ENCODE measurements at regions not wholly inside any gene's neighbourhood (a gene's known extent, or its start where the extent isn't known, plus 50 kb on each side); places are given as distances from the start of the nearest gene placed in this dataset.

DNA sequence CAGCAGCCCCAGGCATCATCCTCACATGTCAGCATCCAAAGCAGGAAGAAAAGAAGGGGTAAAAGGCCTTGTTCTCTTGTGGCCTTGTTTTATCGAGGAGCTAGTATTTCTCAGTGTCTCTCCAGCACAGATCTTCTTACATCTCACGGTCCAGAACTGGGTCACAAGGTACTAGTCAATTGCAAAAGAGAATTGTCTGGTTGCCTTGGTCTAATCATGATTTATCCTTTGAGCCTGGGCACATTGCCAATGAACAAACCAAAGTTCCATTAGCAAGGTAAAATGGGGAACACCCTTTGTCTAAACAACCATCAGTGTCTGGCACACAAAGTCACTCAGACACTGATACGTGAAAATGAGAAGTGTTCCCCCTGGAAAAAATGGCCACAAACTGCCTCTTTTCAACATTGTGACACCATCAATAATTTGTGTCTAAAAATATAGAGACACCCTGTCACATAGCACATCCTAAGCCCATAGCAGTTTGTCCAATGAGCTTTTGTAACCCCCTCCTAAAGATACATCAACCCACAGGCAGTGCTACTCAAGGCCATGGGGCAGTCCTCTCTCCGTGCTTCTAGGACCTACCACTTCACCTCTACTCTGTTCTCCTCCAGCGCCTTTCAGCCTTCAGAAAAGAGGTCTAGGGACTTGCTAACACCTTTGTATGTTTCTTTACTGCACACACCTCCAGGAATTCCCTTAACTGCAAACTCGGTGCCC lies 534.4 kb downstream of the MID1IP1 start:
- DNase-seq (ENCODE audit: low spot score), result no peak

DNA sequence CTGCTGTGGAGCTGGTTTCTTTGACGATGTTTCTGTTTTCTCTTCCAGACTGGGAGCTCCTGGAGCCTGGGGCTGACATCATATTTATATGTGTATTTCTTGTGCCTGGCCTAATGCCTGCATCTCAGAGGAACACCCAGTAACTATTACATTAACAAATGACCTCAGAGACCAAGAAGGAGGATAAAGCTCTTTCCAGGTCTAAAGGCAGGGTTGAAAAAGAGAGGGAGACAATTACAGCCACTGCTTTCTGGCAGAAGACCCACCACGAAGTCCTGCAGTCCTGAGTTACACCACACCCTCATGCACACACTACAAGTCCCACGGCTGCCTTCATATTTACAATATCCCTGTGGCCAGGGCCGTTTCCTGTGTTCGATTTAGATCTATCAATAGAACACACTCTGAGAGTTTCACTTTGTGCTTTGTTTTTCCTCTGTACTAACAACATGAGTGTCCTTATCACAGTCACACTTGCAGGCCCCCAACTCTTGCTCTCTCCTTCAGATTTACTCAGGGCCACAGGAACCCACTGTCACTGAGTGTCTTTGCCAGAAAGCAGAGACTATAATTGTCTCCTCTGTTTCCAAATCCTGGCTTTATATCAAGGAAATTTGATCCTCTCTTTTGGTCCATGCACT lies 535.5 kb downstream of the MID1IP1 start:
- DNase-seq (ENCODE audit: low spot score), result no peak

DNA sequence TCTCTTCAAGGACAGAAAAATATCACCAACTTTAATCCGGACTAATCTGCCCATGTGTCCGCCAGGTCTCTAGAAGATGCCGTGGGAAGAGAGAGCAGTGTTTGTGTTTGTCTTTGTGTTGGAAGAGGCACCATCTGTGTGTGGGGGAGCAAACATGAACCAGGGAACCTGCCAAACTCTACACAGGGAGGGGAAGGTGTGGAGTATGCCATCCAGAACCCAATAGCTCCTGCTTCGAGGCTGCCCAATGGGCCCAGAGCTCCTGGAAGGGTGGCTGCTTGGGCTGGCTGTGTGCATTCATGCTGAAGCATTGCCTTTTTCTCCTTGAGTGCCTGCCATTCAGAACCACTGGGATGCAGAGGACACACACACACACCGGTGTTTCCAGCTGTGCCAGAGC lies 536.2 kb downstream of the MID1IP1 start:
- peak; percentile 30 for DNase-seq (ENCODE audit: low spot score)

DNA sequence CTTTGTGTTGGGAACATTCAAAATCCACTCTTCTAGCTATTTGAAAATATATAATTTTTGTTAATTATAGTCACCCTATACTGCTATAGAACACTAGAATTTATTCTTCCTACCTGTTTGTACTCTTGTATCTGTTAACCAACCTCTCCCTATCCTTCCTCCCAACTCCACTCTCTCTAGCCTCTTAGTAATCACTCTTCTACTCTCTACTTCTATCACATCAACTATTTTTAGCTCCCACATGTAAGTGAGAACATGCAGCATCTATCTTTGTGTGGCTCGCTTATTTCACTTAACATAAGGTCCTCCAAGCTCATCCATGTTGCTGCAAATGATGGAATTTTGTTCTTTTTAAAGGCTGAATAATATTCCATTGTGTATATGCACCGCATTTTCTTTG lies 537.3 kb downstream of the MID1IP1 start:
- no peak for DNase-seq (ENCODE audit: low spot score)

DNA sequence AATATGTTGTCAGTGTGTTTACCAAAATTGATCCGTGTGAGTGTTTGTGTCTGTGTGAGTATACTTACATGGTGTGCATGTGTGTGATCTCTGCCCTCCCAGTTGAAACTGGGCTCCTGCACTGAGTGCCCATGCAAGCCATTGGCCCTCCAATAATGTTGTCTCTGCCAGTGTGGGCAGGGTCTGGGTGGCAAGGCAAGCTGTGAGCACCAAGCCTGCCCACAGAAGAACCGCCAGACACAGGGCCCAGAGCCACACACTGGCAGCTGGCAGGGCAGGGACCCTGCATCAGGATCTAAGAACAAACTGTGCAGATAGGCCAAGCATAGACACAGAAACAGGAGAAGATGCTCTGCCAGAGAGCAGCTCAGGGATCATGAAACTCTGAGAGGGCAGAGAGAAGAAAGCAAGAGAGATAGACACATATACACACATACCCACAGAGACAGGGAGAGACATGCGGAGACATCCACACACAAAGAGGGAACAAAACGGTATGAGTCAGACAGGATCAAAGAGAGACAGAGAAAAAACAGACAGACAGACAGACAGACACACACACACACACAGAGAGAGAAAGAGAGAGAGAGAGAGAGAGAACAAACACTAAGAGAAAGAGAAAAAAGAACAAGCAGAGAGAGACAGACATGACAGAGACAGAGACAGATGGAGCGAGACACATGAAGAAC lies 555.0 kb downstream of the MID1IP1 start:
- no peak for DNase-seq (ENCODE audit: low spot score)

DNA sequence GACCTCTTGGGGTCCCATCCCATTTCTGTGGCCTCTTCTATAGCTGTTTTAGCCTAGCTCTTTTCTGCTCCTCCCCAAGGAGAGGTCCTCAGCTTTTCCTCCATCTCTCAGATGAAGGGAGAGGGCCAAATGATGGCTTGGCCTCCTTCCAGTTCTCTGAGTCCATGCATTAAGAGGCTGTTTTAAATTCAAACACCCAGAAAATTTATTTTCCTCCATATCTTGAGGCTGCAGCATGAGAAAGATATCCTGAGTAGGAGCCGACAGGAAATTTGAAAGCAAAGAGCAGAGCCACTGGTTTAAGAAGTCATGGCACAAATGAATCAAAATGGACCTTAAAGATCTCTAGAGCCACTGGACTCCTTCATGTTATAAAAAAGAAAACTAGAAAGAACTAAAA lies 558.8 kb downstream of the MID1IP1 start:
- no peak for DNase-seq (ENCODE audit: low spot score)

DNA sequence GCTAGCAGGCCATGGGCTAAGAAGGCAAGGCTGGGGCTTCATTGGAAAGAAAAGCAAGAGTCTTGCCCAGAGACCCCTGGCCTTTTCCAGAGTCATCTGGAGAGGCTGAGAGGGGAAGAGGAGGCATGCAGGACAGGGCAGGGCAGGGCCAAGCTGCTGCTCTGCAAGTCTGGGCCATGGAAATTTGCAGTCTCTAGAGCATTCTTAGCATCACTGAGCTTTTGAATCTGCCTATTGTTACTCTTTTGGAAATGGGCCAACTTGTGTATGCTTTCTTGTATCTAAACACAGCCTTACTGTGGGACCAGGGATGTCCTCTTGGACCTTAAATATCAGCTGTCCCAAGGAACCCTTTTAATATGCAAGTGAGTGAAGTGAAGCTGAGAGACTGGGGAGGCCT lies 560.5 kb downstream of the MID1IP1 start:
- no peak for DNase-seq (ENCODE audit: low spot score)

DNA sequence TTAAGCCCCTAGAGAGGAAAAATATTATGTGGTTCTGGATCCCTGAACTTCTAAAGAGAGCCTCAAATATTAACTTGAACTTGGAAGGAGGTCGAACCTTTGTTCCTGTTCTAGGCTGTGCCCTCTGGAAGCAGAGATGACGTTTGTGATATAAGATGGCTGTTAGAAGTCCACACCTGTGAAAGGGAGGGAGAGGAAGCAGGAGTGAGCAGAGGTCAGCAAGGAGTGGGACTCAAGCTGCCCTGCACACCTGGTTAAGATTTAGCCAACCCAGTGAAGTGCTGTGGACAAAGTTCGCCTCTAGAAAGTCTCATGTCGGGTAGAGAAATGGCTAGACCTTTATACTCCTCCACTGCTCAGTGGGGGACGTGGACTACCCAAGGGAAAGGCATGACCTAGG lies 566.2 kb downstream of the MID1IP1 start:
- no peak for DNase-seq (ENCODE audit: low spot score)

DNA sequence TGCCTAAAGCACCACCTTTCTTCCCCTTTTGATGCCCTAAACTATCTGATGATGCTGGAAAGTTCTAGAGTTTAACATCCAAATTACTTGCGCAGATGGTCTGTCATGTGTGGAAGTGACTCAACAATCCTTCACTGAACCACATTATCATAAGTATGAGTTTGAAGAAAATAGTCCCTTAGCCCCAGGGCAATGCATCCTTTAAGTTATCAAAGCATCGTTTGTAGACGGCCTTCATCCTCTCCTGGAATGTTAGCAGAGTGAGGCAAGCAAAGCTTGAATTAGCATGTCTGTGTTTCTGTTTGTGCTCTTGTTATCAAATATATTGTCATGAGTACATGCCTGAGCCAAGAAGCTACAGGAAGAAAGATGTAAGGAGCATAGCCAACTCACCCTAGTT lies 570.9 kb downstream of the MID1IP1 start:
- no peak for DNase-seq (ENCODE audit: low spot score)

DNA sequence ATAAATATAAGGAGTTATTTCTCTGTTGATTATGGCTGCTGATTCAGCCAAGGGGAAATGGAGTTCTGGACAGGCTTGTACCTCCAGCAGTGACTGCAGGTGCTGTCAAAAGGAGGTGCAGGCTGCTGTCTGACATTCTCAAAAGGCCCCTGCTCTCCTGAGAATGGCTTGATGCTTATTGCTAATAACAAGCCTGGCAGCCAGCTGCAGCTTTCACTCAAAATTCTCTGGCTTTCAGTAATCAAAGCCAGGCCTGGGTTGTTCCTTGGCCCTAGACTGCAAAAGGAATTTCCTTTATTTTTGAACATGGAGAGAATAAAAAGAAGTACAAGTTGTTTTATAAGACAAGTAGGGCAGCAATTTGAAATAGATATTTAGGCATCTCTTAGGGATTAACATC lies 575.9 kb downstream of the MID1IP1 start:
- DNase-seq (ENCODE audit: low spot score), result no peak

DNA sequence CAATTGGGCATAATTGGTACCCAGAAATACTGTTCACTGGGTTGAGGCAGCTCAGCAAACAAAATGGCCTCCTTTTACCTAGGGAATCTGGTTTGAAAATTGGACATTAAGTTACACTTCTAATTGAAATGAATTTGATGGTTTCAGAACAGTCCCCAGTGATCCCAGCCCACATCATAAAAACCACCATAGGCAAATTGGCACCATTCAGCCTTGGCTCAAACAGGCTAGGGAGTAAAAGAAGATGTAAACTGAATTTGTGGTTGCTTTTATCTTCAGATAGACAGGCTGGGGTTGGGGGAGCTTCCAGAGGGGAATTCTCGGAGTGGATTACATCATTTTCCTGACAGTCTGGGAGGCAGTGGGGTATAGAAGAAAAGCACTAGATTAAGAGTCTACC lies 576.5 kb downstream of the MID1IP1 start:
- no peak for DNase-seq (ENCODE audit: low spot score)

DNA sequence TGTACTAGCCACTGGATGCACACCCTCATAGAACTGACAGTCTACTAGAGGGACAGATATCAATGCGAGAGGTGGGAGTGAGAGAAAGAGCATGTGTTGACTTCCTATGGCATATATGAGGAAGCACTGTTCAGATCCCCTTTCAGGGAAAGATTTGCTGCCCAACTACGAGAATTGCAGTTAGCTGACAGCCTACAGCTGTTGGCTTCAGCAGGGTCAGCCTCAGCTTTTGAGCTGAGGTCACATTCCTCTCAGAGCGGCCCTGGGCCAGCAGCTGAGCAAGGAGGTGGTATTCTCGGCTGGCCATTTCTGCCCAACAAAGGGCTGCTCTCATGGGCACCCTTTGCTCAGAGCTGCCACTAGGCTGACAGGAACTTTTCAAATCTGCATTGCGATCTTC lies 580.2 kb downstream of the MID1IP1 start:
- DNase-seq (ENCODE audit: low spot score), result no peak

DNA sequence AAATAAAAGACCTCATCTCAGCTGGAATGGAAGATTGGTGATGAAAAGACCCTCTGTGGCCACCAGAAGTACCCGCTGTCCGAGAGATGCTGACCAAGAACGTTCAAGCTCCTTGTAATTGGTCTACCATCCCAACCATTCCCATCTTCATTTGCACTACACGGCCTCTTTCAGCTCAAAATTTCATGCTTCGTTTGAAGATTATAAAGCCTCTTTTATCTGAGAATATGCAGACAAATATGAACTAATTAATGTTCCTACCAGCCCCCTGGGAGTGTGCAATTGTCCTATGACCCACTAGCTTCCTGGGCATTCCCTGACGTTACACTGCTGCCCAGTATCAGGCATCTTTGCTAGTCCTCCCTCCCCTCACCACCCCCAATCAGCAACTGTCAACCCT lies 583.7 kb downstream of the MID1IP1 start:
- DNase-seq (ENCODE audit: low spot score), result no peak

DNA sequence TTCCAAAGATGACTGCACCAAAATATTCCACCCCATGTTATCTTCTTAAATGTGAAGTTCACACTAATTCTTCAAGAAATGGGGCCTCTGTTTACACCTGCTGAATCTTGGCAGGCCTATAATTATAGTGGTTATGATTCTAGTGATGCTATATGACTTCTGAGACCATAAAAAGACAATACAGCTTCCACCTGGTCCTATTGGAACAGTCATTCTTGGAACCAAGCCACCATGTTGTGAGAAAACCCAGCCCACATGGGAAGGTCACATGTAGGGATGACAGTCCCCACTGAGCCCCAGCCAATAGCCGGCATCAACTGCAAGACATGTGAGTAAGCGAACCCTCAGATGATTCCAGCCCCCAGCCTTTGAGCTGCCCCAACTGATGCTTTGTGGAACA lies 587.5 kb downstream of the MID1IP1 start:
- no peak for DNase-seq (ENCODE audit: low spot score)

DNA sequence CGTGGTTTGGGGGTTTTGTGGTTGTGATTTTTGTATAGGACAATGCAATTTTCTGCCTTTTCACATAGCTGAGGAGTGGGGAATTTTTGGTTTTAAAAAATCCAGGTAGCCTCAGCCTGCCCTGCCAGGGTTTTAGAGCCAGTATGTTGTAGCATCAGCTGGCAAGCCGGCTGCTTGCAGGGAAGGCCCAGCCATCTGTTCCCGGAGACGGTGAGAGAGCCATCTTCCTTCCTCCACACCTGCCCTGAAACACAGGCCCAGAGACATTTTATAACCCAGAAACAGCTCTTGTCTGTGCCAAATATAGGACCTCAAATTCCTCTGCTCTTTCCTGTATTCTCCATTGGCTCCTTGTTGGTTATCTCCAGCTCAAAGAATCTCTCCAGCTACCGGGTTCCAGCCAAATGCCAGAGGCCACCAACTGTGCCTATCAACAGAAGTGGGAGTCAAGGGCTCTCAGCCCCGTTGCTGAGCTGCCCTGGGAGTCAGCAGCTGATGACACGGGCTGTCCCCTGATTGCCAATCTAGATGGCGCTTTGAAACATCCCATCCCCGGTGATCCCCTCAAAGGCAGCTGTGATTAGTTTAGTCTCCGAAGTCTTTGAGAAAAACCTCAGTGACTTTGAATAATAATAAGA lies 595.2 kb downstream of the MID1IP1 start:
- no peak for DNase-seq (ENCODE audit: low spot score)

DNA sequence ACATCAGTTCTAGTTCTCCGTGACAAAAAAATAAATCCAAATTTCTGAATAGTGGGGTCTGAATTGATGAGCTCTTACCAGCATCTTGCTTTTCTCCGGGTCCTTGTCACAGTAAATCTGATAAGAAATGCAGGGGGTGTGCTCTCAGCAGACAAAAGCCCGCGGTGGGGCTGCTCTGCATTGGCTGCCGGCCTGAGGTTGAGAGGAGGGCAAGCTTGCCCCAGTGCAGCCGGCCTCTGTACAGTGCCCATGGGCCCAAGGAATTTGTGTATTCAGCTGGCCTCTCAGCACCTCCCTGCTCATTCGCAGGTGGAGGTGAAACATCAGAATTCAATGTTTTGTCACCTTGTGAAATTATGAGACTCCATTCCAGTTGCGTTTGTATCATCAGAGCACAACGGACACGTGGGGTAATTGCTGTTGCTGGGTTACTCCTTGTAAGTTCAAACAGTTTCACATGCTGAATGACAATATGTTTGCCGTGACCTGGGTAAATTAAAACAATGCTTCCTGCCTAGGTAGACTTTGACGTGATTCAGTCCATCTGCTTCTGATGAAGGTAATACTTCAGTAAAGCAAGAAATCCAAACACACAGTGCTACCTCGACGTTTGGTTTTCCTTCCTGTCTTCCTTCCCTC lies 596.4 kb downstream of the MID1IP1 start:
- DNase-seq (ENCODE audit: low spot score), result no peak

DNA sequence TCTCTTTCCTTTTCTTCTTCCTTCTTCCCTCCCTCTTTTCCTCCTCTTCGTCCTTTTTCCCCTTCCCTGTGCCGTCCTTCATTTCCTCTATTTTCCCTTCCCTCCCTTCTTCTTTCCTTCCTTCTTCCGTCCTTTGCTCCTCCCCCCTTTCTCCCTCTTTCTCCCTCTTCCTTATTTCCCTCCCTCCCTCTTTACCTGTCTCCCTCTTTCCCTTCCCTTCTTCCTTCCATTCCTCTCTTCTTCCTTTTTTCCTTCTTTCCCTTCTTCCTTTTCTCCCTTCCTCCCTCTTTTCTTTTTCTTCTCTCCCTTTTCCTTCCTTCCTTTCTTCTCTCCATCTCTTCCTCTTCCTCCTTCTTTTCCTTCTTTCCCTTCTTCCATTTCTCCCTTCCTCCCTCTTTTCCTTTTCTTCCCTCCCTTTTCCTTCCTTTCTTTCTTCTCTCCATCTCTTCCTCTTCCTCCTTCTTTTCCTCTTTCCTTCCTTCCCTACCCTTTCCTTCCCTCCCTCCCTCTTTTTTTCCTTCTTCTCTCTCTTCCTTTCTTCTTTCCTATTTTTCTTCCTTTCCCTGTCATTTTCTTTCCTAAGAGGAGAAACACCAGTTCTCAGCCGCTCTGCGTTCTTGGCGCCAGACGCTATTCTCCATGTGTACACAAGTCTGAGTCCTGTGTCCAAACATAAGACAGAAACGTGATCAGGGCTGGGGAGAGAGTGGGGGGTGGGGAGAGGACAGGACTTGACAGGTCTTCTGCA lies 597.1 kb downstream of the MID1IP1 start:
- no peak for DNase-seq (ENCODE audit: low spot score)

DNA sequence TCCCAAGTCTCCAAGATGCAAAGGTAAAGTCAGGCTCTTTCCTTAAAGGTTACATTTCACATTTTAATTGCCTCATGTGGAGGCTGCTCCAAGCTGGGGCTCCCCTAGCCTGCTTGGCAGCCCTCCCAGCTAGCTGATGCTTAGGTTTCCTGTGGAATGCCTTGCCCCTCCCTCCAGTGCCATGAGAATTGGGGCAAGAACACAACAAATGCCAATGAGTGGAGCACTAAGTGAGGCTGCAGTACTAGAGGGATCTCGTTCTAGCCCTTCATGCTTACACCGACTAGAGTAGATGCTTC lies 597.7 kb downstream of the MID1IP1 start:
- DNase-seq (ENCODE audit: low spot score), result no peak

DNA sequence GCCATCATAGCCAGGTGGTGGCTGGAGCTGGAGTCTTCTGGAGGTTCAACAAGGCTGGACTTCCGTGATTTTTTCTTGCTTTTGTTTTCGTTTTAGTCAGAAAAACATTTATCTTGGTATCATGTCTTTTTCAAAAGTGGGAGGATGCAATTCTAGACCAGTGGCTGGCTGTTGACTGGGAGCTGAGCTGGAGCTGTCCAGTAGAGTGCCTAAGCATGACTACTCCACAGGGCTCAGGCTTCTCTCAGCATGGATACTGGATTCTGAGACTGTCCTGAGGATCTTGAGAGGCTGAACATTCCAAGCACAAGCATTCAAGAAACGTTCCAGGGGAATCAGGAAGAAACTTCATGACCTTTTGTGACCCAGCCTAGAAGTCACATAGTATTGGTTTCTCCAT lies 598.1 kb downstream of the MID1IP1 start:
- DNase-seq (ENCODE audit: low spot score), result no peak

DNA sequence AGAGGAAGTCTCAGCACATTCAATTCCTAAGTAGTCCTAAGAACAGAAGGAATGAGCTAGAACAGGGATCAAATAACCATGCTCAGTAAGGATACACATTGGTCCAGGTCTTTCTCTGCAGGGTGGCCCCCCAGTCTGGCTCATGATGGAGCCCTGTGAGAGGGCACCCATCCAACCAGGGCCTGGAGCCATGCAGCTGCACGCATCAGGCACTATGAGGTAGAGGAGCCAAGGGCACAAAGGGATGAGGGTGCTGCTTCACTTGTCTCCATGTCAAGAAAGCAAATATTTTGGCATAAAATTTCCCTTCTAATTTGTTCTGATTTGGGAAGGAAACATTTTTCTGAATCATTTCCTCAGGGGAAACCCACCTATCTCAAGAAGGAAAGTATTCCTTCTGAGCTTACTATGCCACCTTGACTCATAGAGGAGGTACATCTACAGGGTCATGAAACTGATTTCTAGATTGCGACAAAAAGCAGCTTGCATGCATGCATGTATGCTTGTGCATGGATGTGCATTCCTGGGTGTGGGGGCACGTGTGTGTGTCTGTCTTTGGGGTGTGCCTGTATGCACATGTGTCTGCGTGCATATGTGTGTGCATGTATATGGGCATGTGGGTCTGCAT lies 600.3 kb downstream of the MID1IP1 start:
- no peak for DNase-seq (ENCODE audit: low spot score)

DNA sequence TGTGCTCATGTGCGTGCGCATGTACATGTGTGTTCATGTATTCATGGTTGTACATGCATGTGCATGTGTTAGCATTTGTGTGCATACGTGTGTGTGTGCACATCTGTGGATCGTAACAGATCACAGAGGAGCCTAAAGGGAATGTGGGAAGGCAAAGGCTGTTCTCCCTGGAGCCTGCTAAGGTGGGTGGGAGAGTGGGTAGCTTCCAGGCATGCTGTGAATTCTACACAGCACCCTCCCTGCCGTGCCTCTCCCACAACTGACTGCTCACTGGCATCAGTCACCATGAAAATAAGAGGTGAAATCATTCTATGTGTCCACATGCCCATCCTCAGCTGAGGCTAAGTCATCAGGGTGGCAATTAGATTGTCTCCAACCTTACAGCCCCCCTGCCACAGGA lies 600.9 kb downstream of the MID1IP1 start:
- no peak for DNase-seq (ENCODE audit: low spot score)

DNA sequence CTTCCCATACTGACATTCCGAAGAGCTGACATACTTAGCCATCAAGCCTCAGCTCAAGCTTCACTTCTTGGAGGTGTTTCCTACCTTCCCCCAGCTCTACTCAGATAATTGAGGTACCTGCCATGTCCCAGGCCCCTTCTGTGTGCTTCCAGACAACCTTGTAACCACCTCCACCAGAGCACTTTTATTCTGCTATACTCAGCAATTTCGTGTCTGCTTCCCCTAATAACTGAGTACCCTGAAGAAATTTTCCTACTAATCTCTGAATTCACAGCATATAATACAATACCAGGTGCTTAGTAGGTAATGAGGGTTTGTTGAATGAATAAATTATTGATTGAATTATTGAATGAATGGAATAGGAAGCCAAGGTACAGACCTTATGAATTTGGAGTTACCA lies 605.5 kb downstream of the MID1IP1 start:
- DNase-seq (ENCODE audit: low spot score), result no peak

Data from D341Med (cell line).